ENCODE measurements at regions not wholly inside any gene's neighbourhood (a gene's known extent, or its start where the extent isn't known, plus 50 kb on each side); places are given as distances from the start of the nearest gene placed in this dataset.

- Histone ChIP-seq H3K79me2 (ENCODE audit: insufficient read depth, low read length) (no peaks in the 10 kb centered on the region), H3K4me1 (ENCODE audit: control insufficient read depth in 1 of 2, insufficient read depth in 2 of 2, low read length in 2 of 2) (no peaks in the 10 kb centered on the region), H2AFZ (ENCODE audit: low read depth, low read length, poor library complexity, severe bottlenecking) (no peak overlapping the region), H3K4me2 (ENCODE audit: low read length) (no peak overlapping the region), H3K36me3 (ENCODE audit: control insufficient read depth in 1 of 2, insufficient read depth in 2 of 2, low read length in 2 of 2) (no peaks in the 10 kb centered on the region), H3K4me3 (replicated peaks in 1 of 2; ENCODE audit: low read depth in 1 of 2, low read length in 2 of 2) (no peak overlapping the region), H3K9me2 (ENCODE audit: insufficient read depth) (no peaks in the 10 kb centered on the region), H4K20me1 (ENCODE audit: insufficient read depth) (no peaks in the 10 kb centered on the region), H3K9me3 (ENCODE audit: control insufficient read depth in 1 of 2, insufficient read depth in 1 of 2, low read depth in 1 of 2, low read length in 2 of 2) (peaks cover 0 to 11% of the 10 kb centered on the region in 2 experiments; a peak in 1 of 4 replicates), H3K27me3 (ENCODE audit: insufficient read depth, low read length) (no peaks in the 10 kb centered on the region), H3K9ac (ENCODE audit: low read length) (no peak overlapping the region), H3K27ac (ENCODE audit: low read depth, low read length) (no peak overlapping the region)
- DNase-seq (ENCODE audit: low read depth, low spot score): no peak
- ChIA-PET POLR2A (no interaction called here), CTCF (no interaction called here), RAD21 (ENCODE audit: low non-redundant PET in 1 of 2, low total read pairs in 2 of 2, uncharacterized antibody in 2 of 2, unreplicated experiment in 2 of 2) (no interaction called here)
- intact Hi-C loops (cut with micrococcal nuclease): no loop called here
- ATAC-seq: no peak
- TF ChIP-seq POLR2AphosphoS5 (IDR thresholded peaks at IDR 0.05; ENCODE audit: low read depth, low read length) (no peak), TCF7L2 (IDR thresholded peaks at IDR 0.05; ENCODE audit: borderline replicate concordance, extremely low read depth, insufficient read depth, insufficient read length) (no peak), ATF3 (IDR thresholded peaks at IDR 0.05) (no peak)
- no TSS peak for BruUV-seq (replicated peaks)
These were observed 124.9 kb upstream of the CSNK1A1L start for GRCh38 chr13:37230346-37230745.

GRCh38 chr13:37229931-37230330, 124.5 kb upstream of the CSNK1A1L start:
- POLR2A ChIA-PET: no interaction called here
- intact Hi-C loops (cut with micrococcal nuclease): no loop called here
- Histone ChIP-seq H3K27me3 (ENCODE audit: insufficient read depth, low read length) (no peaks in the 10 kb centered on the region), H3K79me2 (ENCODE audit: insufficient read depth, low read length) (no peaks in the 10 kb centered on the region), H3K9me3 (ENCODE audit: control insufficient read depth in 1 of 2, insufficient read depth in 1 of 2, low read depth in 1 of 2, low read length in 2 of 2) (peaks cover 0 to 11% of the 10 kb centered on the region in 2 experiments; a peak in 1 of 4 replicates), H2AFZ (ENCODE audit: low read depth, low read length, poor library complexity, severe bottlenecking) (no peak overlapping the region), H3K27ac (ENCODE audit: low read depth, low read length) (no peak overlapping the region), H4K20me1 (ENCODE audit: insufficient read depth) (no peaks in the 10 kb centered on the region), H3K4me2 (ENCODE audit: low read length) (no peak overlapping the region), H3K4me1 (ENCODE audit: control insufficient read depth in 1 of 2, insufficient read depth in 2 of 2, low read length in 2 of 2) (no peaks in the 10 kb centered on the region), H3K9ac (ENCODE audit: low read length) (no peak overlapping the region), H3K9me2 (ENCODE audit: insufficient read depth) (no peaks in the 10 kb centered on the region), H3K4me3 (replicated peaks in 1 of 2; ENCODE audit: low read depth in 1 of 2, low read length in 2 of 2) (no peak overlapping the region), H3K36me3 (ENCODE audit: control insufficient read depth in 1 of 2, insufficient read depth in 2 of 2, low read length in 2 of 2) (no peaks in the 10 kb centered on the region)
- RAD21 ChIA-PET (ENCODE audit: low non-redundant PET in 1 of 2, low total read pairs in 2 of 2, uncharacterized antibody in 2 of 2, unreplicated experiment in 2 of 2): no interaction called here
- no TSS peak for BruUV-seq (replicated peaks)
- CTCF ChIA-PET: no interaction called here
- ATAC-seq (no peak), DNase-seq (ENCODE audit: low read depth, low spot score) (no peak)
- TF ChIP-seq SRF (IDR thresholded peaks at IDR 0.05; ENCODE audit: low read depth) (no peak), ELF1 (IDR thresholded peaks at IDR 0.05; ENCODE audit: borderline replicate concordance, low read depth) (no peak), EGR1 (IDR thresholded peaks at IDR 0.05; ENCODE audit: low read depth) (no peak), EZH2phosphoT487 (IDR thresholded peaks at IDR 0.05; ENCODE audit: borderline replicate concordance) (no peak), CBX3 (IDR thresholded peaks at IDR 0.05; ENCODE audit: low read depth) (no peak), SIN3A (IDR thresholded peaks at IDR 0.05; ENCODE audit: low read depth) (no peak), REST (IDR thresholded peaks at IDR 0.05; ENCODE audit: low read depth) (no peak), ATF3 (IDR thresholded peaks at IDR 0.05) (no peak), TCF7L2 (IDR thresholded peaks at IDR 0.05; ENCODE audit: borderline replicate concordance, extremely low read depth, insufficient read depth, insufficient read length) (no peak), SP1 (IDR thresholded peaks at IDR 0.05; ENCODE audit: low read depth) (no peak), POLR2AphosphoS5 (IDR thresholded peaks at IDR 0.05; ENCODE audit: low read depth, low read length) (no peak), JUND (IDR thresholded peaks at IDR 0.05) (no peak), MAX (IDR thresholded peaks at IDR 0.05) (no peak), ZBTB33 (IDR thresholded peaks at IDR 0.05; ENCODE audit: extremely low read depth, insufficient replicate concordance, low read length) (no peak), CEBPB (IDR thresholded peaks at IDR 0.05; ENCODE audit: low read depth) (no peak)

Data from HCT116 (cell line).